Mesenchymal stem cell (in vitro differentiated cells and primary cell): ENCODE measurements at regions not wholly inside any gene's neighbourhood (a gene's known extent, or its start where the extent isn't known, plus 50 kb on each side); places are given as distances from the start of the nearest gene placed in this dataset.

ENCODE experiments used
- DNase-seq: peaks from one replicate; pipeline ENCODE4 v3.0.0-alpha.2; 2013
- H2AFZ ChIP-seq: one replicate; pipeline ENCODE4 v1.6.1; 2013; ENCODE audit warnings: low read depth, mild to moderate bottlenecking, control low read depth, inconsistent platforms, low read length, moderate library complexity
- H2AK5ac ChIP-seq: 2 replicates; pipeline ENCODE4 v1.6.1; 2013; ENCODE audit warnings: low read length, moderate library complexity, mild to moderate bottlenecking, inconsistent platforms; ENCODE audit not compliant: severe bottlenecking
- H2BK120ac ChIP-seq: one replicate; pipeline ENCODE4 v1.6.1; 2013; ENCODE audit warnings: low read depth, mild to moderate bottlenecking, inconsistent platforms, low read length, moderate library complexity
- H2BK12ac ChIP-seq, 2 experiments: one replicate each; pipeline ENCODE4 v1.6.1; 2013; ENCODE audit warnings: inconsistent platforms in 2 of 2, low read length in 2 of 2, mild to moderate bottlenecking in 2 of 2, moderate library complexity in 2 of 2, control low read depth in 1 of 2
- H2BK15ac ChIP-seq: one replicate; pipeline ENCODE4 v1.6.1; 2013; ENCODE audit warnings: mild to moderate bottlenecking, low read depth, inconsistent platforms; ENCODE audit not compliant: poor library complexity, severe bottlenecking
- H2BK5ac ChIP-seq: 2 replicates; pipeline ENCODE4 v1.6.1; 2013; ENCODE audit warnings: low read depth, mild to moderate bottlenecking, low read length, control low read depth, inconsistent platforms; ENCODE audit not compliant: poor library complexity, severe bottlenecking
- H3K14ac ChIP-seq, 2 experiments: one replicate each; pipeline ENCODE4 v1.6.1; 2013; ENCODE audit warnings: inconsistent platforms in 2 of 2, low read length in 2 of 2, control low read depth in 1 of 2, mild to moderate bottlenecking in 1 of 2, moderate library complexity in 1 of 2
- H3K18ac ChIP-seq, 2 experiments: one replicate each; pipeline ENCODE4 v1.6.1; 2013; ENCODE audit warnings: inconsistent platforms in 2 of 2, low read length in 2 of 2, control low read depth in 1 of 2, low read depth in 1 of 2, mild to moderate bottlenecking in 1 of 2
- H3K23ac ChIP-seq, 2 experiments: one replicate each; pipeline ENCODE4 v1.6.1; 2013; ENCODE audit warnings: inconsistent platforms in 2 of 2, low read length in 2 of 2, mild to moderate bottlenecking in 2 of 2, moderate library complexity in 2 of 2, control low read depth in 1 of 2
- H3K27ac ChIP-seq: 2 replicates; pipeline ENCODE4 v1.5.1; 2013; ENCODE audit warnings: mild to moderate bottlenecking, moderate library complexity, low read length, control low read depth, inconsistent platforms; ENCODE audit not compliant: poor library complexity, severe bottlenecking
- H3K27me3 ChIP-seq, 2 experiments: 2 replicates each; pipeline versions ENCODE4 v1.6.1 to v1.7.0; 2013; ENCODE audit warnings: low read length in 2 of 2, mild to moderate bottlenecking in 2 of 2, moderate library complexity in 2 of 2, control low read depth in 1 of 2, inconsistent platforms in 1 of 2; ENCODE audit not compliant: control insufficient read depth in 1 of 2, insufficient read depth in 1 of 2
- H3K36me3 ChIP-seq, 2 experiments: 2 replicates each; pipeline versions ENCODE4 v1.6.1 to v1.7.0; 2013; ENCODE audit warnings: low read length in 2 of 2, control low read depth in 1 of 2, inconsistent platforms in 1 of 2, low read depth in 1 of 2, mild to moderate bottlenecking in 1 of 2; ENCODE audit not compliant: insufficient read depth in 2 of 2, control insufficient read depth in 1 of 2
- H3K4ac ChIP-seq, 2 experiments: one replicate each; pipeline ENCODE4 v1.6.1; 2013; ENCODE audit warnings: inconsistent platforms in 2 of 2, low read length in 2 of 2, mild to moderate bottlenecking in 2 of 2, moderate library complexity in 2 of 2, control low read depth in 1 of 2, low read depth in 1 of 2
- H3K4me1 ChIP-seq: 2 replicates; pipeline ENCODE4 v1.6.1; 2013; ENCODE audit warnings: low read depth, low read length, control low read depth; ENCODE audit not compliant: control insufficient read depth, insufficient read depth
- H3K4me2 ChIP-seq: 2 replicates; pipeline ENCODE4 v1.6.1; 2013; ENCODE audit warnings: low read length, mild to moderate bottlenecking, inconsistent platforms; ENCODE audit not compliant: poor library complexity, severe bottlenecking
- H3K4me3 ChIP-seq, 2 experiments: 2 replicates each; pipeline versions ENCODE4 v1.5.1 to v1.7.0; 2013; ENCODE audit warnings: low read length in 2 of 2, mild to moderate bottlenecking in 2 of 2, control low read depth in 1 of 2, low read depth in 1 of 2; ENCODE audit not compliant: insufficient read depth in 1 of 2
- H3K79me1 ChIP-seq: replicated peaks from 2 replicates; pipeline ENCODE4 v1.6.1; 2013; ENCODE audit warnings: mild to moderate bottlenecking, control low read depth, low read length, inconsistent platforms; ENCODE audit not compliant: poor library complexity, severe bottlenecking
- H3K9ac ChIP-seq: 2 replicates; pipeline ENCODE4 v1.7.0; 2013; ENCODE audit warnings: mild to moderate bottlenecking, low read length, moderate library complexity
- H3K9me3 ChIP-seq: 2 replicates; pipeline ENCODE4 v1.7.0; 2013; ENCODE audit warnings: mild to moderate bottlenecking, low read length; ENCODE audit not compliant: control insufficient read depth
- H4K8ac ChIP-seq: one replicate; pipeline ENCODE4 v1.6.1; 2013; ENCODE audit warnings: inconsistent platforms, mild to moderate bottlenecking, low read length, moderate library complexity
- H4K91ac ChIP-seq: one replicate; pipeline ENCODE4 v1.6.1; 2013; ENCODE audit warnings: mild to moderate bottlenecking, low read length, inconsistent platforms
- WGBS: methylation state at CpG from one replicate; pipeline ENCODE4 v1.1.7; 2013; ENCODE audit warnings: mixed read lengths; 5-methylcytosine and 5-hydroxymethylcytosine counted together

DNA sequence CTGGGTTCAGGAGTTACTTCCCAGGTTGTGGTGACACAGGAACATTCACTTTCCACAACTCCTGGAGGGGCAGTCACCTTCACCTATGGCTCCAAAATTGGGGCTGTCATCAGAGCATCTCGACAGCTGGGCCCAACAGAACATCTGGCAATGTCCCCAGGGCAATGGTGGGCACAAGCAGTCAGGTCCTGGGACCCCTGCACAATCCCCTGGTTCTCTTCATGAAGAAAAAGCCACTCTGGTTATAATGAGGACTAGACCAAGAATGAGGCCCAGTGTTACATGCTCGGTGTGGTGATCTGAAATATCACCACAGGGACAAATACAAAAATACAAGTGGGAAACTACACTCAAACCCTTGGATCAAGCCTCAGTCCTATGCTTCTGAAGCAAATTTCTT is 89.0 kb upstream of the VPREB1 start:
- H3K4me1 ChIP-seq = peaks cover 2% of the 10 kb centered on the region
- no peak overlapping the region for H2AK5ac ChIP-seq
- no peak overlapping the region for H3K4ac ChIP-seq

GRCh38 chr22:22155146-22155545 is 89.4 kb upstream of the VPREB1 start:
- no peaks in the 10 kb centered on the region for H3K36me3 ChIP-seq
- H2BK15ac ChIP-seq = no peak overlapping the region
- H2BK5ac ChIP-seq = no peak overlapping the region
- no peak overlapping the region for H3K4ac ChIP-seq
- H3K27ac ChIP-seq = no peak overlapping the region
- H4K8ac ChIP-seq = no peak overlapping the region
- no peak overlapping the region for H3K14ac ChIP-seq
- H2AK5ac ChIP-seq = no peak overlapping the region
- H3K4me3 ChIP-seq = no peak overlapping the region
- no peak overlapping the region for H3K4me2 ChIP-seq
- H2BK12ac ChIP-seq = no peak overlapping the region
- no peak overlapping the region for H2BK120ac ChIP-seq
- no peak overlapping the region for H2AFZ ChIP-seq
- H3K18ac ChIP-seq = no peak overlapping the region
- WGBS = 37% methylated on average over 2 of the region's 2 CpGs
- H3K79me1 ChIP-seq = no peaks in the 10 kb centered on the region
- no peak overlapping the region for H3K9ac ChIP-seq
- no peak overlapping the region for H4K91ac ChIP-seq
- H3K4me1 ChIP-seq = peaks cover 2% of the 10 kb centered on the region
- H3K23ac ChIP-seq = no peak overlapping the region
- H3K9me3 ChIP-seq = no peaks in the 10 kb centered on the region
- peaks cover 25 to 46% of the 10 kb centered on the region in 2 experiments for H3K27me3 ChIP-seq
- DNase-seq = no peak

More for the DNA sequence above, 89.0 kb upstream of the VPREB1 start:
- no peak overlapping the region for H4K91ac ChIP-seq
- no peak overlapping the region for H3K4me2 ChIP-seq
- H2BK15ac ChIP-seq = no peak overlapping the region
- no peaks in the 10 kb centered on the region for H3K9me3 ChIP-seq
- no peak for DNase-seq
- no peak overlapping the region for H3K18ac ChIP-seq
- 33% methylated on average over 2 of the region's 2 CpGs for WGBS
- no peak overlapping the region for H2AFZ ChIP-seq
- H2BK5ac ChIP-seq = no peak overlapping the region
- H3K9ac ChIP-seq = no peak overlapping the region
- no peaks in the 10 kb centered on the region for H3K36me3 ChIP-seq
- no peak overlapping the region for H4K8ac ChIP-seq
- no peaks in the 10 kb centered on the region for H3K79me1 ChIP-seq
- no peak overlapping the region for H3K4me3 ChIP-seq
- no peak overlapping the region for H3K27ac ChIP-seq
- peaks cover 24 to 41% of the 10 kb centered on the region in 2 experiments for H3K27me3 ChIP-seq
- H2BK12ac ChIP-seq = no peak overlapping the region
- H3K14ac ChIP-seq = no peak overlapping the region
- no peak overlapping the region for H2BK120ac ChIP-seq
- no peak overlapping the region for H3K23ac ChIP-seq

- H3K4me2 ChIP-seq = no peak overlapping the region
- no peak overlapping the region for H2BK5ac ChIP-seq
- H3K79me1 ChIP-seq = no peaks in the 10 kb centered on the region
- H2BK12ac ChIP-seq = no peak overlapping the region
- no peak overlapping the region for H2BK15ac ChIP-seq
- DNase-seq = no peak
- no peaks in the 10 kb centered on the region for H3K36me3 ChIP-seq
- peaks cover 2% of the 10 kb centered on the region for H3K4me1 ChIP-seq
- no peak overlapping the region for H2AK5ac ChIP-seq
- WGBS = 65% methylated on average over 1 of the region's 1 CpG
- H3K9ac ChIP-seq = no peak overlapping the region
- no peak overlapping the region for H3K18ac ChIP-seq
- no peak overlapping the region for H2AFZ ChIP-seq
- no peak overlapping the region for H3K4me3 ChIP-seq
- no peak overlapping the region for H4K8ac ChIP-seq
- no peak overlapping the region for H3K27ac ChIP-seq
- H3K14ac ChIP-seq = no peak overlapping the region
- no peak overlapping the region for H2BK120ac ChIP-seq
- no peak overlapping the region for H3K4ac ChIP-seq
- H3K9me3 ChIP-seq = no peaks in the 10 kb centered on the region
- H4K91ac ChIP-seq = no peak overlapping the region
- H3K23ac ChIP-seq = no peak overlapping the region
- peaks cover 23 to 49% of the 10 kb centered on the region in 2 experiments for H3K27me3 ChIP-seq
These were observed 90.5 kb upstream of the VPREB1 start for GRCh38 chr22:22154040-22154439.

GRCh38 chr22:22151308-22151707 is 93.3 kb upstream of the VPREB1 start:
- Histone ChIP-seq H3K9me3 (no peaks in the 10 kb centered on the region), H3K4me2 (no peak overlapping the region), H3K14ac (no peak overlapping the region), H2BK5ac (no peak overlapping the region), H2AFZ (no peak overlapping the region), H4K91ac (no peak overlapping the region), H2BK120ac (no peak overlapping the region), H3K23ac (no peak overlapping the region), H4K8ac (no peak overlapping the region), H3K36me3 (no peaks in the 10 kb centered on the region), H3K4ac (no peak overlapping the region), H3K4me1 (no peaks in the 10 kb centered on the region), H3K9ac (no peak overlapping the region), H3K4me3 (no peak overlapping the region), H3K27me3 (peaks cover 25 to 62% of the 10 kb centered on the region in 2 experiments), H3K18ac (no peak overlapping the region), H3K27ac (no peak overlapping the region), H2BK15ac (no peak overlapping the region), H2BK12ac (no peak overlapping the region), H3K79me1 (no peaks in the 10 kb centered on the region), H2AK5ac (no peak overlapping the region)
- WGBS = 81% methylated on average over 2 of the region's 2 CpGs
- no peak for DNase-seq
